ENCODE measurements at regions not wholly inside any gene's neighbourhood (a gene's known extent, or its start where the extent isn't known, plus 50 kb on each side); places are given as distances from the start of the nearest gene placed in this dataset.

DNA sequence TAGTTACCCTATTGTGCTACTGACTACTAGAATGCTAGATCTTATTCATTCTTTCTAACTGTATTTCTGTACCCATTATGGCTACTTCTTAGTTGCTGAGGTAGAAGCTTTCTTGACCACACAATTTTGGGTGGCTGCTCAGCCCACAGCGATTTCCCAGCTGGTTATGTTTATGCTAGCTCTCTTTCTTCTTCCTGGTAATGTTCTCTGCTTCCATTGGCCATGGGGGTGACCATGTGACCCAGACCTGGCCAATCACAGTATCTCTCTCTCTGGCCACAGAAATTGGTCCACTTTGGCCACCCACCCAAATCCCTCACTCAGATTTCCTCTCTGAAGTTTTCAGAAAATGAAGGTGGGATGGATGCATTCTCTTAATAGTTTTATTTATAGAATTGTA, 427.9 kb upstream of the CLINT1 start:
- ChIA-PET POLR2A (ENCODE audit: unreplicated experiment) (no interaction called here), CTCF (no interaction called here)
- H3K9me2 ChIP-seq (ENCODE audit: insufficient read depth), result no peaks in the 10 kb centered on the region
- BruUV-seq (replicated peaks), result no TSS peak
- H3K4me2 ChIP-seq, result no peak overlapping the region
- no peak for DNase-seq
- no peaks in the 10 kb centered on the region for H3K79me2 ChIP-seq (ENCODE audit: low read depth)
- no peak overlapping the region for H3K27ac ChIP-seq
- no peaks in the 10 kb centered on the region for H3K27me3 ChIP-seq (ENCODE audit: insufficient read depth, low read depth)
- H3K9me3 ChIP-seq (ENCODE audit: insufficient read depth, low read depth), result no peaks in the 10 kb centered on the region
- no peaks in the 10 kb centered on the region for H3K36me3 ChIP-seq (ENCODE audit: low read depth)
- no peak for TF ChIP-seq EZH2 (IDR thresholded peaks at IDR 0.05; ENCODE audit: low read depth)
- no peak overlapping the region for H3K4me3 ChIP-seq
- no peaks in the 10 kb centered on the region for H4K20me1 ChIP-seq (ENCODE audit: insufficient read depth)
- intact Hi-C loops (cut with micrococcal nuclease; ENCODE audit: unreplicated experiment), result no loop called here
- no peak overlapping the region; the same call in 1 of the 2 replicates for H2AFZ ChIP-seq
- no peaks in the 10 kb centered on the region for H3F3A ChIP-seq (ENCODE audit: insufficient read depth, low read depth)
- H3K4me1 ChIP-seq (replicated peaks; ENCODE audit: insufficient read depth), result no peaks in the 10 kb centered on the region

DNA sequence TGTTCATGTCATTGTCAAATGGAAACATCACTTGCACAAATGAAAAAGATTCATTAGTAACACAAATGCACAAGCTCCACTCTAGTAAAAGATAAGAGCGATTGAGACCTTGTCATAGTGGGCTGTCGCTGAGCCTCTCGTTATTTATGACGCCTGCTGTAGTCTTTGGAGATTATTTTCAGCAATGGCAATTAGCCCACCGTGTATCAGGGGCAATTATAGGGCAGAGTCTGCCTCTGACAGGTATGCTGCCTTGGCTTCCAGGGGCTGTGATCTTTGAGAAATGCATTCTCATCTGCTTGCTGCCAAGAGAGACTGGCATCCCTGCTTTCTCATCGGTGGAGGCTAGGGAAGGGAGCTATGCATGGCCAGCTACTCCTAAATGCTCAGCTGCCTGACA, 426.8 kb upstream of the CLINT1 start:
- no TSS peak for BruUV-seq (replicated peaks)
- ChIA-PET CTCF (no interaction called here), POLR2A (ENCODE audit: unreplicated experiment) (no interaction called here)
- H3F3A ChIP-seq (ENCODE audit: insufficient read depth, low read depth), result no peaks in the 10 kb centered on the region
- no peaks in the 10 kb centered on the region for H3K36me3 ChIP-seq (ENCODE audit: low read depth)
- H3K27ac ChIP-seq, result no peak overlapping the region
- no peak for DNase-seq
- no peaks in the 10 kb centered on the region for H3K79me2 ChIP-seq (ENCODE audit: low read depth)
- no peaks in the 10 kb centered on the region for H3K4me1 ChIP-seq (replicated peaks; ENCODE audit: insufficient read depth)
- no peak overlapping the region for H2AFZ ChIP-seq
- H3K9me2 ChIP-seq (ENCODE audit: insufficient read depth), result no peaks in the 10 kb centered on the region
- no peaks in the 10 kb centered on the region for H3K9me3 ChIP-seq (ENCODE audit: insufficient read depth, low read depth)
- TF ChIP-seq EZH2 (IDR thresholded peaks at IDR 0.05; ENCODE audit: low read depth), result no peak
- TF ChIP-seq, protein P1, sequence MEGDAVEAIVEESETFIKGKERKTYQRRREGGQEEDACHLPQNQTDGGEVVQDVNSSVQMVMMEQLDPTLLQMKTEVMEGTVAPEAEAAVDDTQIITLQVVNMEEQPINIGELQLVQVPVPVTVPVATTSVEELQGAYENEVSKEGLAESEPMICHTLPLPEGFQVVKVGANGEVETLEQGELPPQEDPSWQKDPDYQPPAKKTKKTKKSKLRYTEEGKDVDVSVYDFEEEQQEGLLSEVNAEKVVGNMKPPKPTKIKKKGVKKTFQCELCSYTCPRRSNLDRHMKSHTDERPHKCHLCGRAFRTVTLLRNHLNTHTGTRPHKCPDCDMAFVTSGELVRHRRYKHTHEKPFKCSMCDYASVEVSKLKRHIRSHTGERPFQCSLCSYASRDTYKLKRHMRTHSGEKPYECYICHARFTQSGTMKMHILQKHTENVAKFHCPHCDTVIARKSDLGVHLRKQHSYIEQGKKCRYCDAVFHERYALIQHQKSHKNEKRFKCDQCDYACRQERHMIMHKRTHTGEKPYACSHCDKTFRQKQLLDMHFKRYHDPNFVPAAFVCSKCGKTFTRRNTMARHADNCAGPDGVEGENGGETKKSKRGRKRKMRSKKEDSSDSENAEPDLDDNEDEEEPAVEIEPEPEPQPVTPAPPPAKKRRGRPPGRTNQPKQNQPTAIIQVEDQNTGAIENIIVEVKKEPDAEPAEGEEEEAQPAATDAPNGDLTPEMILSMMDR (conservative IDR thresholded peaks at IDR 0.05), result no peak
- no peaks in the 10 kb centered on the region for H4K20me1 ChIP-seq (ENCODE audit: insufficient read depth)
- intact Hi-C loops (cut with micrococcal nuclease; ENCODE audit: unreplicated experiment), result no loop called here
- 0 out of 2 replicates have a peak, but pooled peaks cover 3% of the 10 kb centered on the region for H3K27me3 ChIP-seq (ENCODE audit: insufficient read depth, low read depth)
- no peak overlapping the region for H3K4me3 ChIP-seq
- H3K4me2 ChIP-seq, result no peak overlapping the region

GRCh38 chr5:158284242-158284641, 425.3 kb upstream of the CLINT1 start:
- no peak overlapping the region for H3K27ac ChIP-seq
- H2AFZ ChIP-seq, result no peak overlapping the region
- BruUV-seq (replicated peaks), result no TSS peak
- H3K36me3 ChIP-seq (ENCODE audit: low read depth), result no peaks in the 10 kb centered on the region
- TF ChIP-seq, protein P1 (conservative IDR thresholded peaks at IDR 0.05), result no peak
- TF ChIP-seq EZH2 (IDR thresholded peaks at IDR 0.05; ENCODE audit: low read depth), result no peak
- H3K4me2 ChIP-seq, result no peak overlapping the region
- H3K79me2 ChIP-seq (ENCODE audit: low read depth), result no peaks in the 10 kb centered on the region
- POLR2A ChIA-PET (ENCODE audit: unreplicated experiment), result no interaction called here
- intact Hi-C loops (cut with micrococcal nuclease; ENCODE audit: unreplicated experiment), result no loop called here
- peaks cover 3% of the 10 kb centered on the region; the same call in 1 of the 2 replicates for H3K27me3 ChIP-seq (ENCODE audit: insufficient read depth, low read depth)
- no peak overlapping the region for H3K4me3 ChIP-seq
- H4K20me1 ChIP-seq (ENCODE audit: insufficient read depth), result no peaks in the 10 kb centered on the region
- CTCF ChIA-PET, result no interaction called here
- no peaks in the 10 kb centered on the region for H3K9me2 ChIP-seq (ENCODE audit: insufficient read depth)
- no peaks in the 10 kb centered on the region for H3K9me3 ChIP-seq (ENCODE audit: insufficient read depth, low read depth)
- no peak for DNase-seq
- H3F3A ChIP-seq (ENCODE audit: insufficient read depth, low read depth), result no peaks in the 10 kb centered on the region
- no peaks in the 10 kb centered on the region for H3K4me1 ChIP-seq (replicated peaks; ENCODE audit: insufficient read depth)

- no TSS peak for BruUV-seq (replicated peaks)
- Histone ChIP-seq H3K4me1 (replicated peaks; ENCODE audit: insufficient read depth) (no peaks in the 10 kb centered on the region), H3K9me2 (ENCODE audit: insufficient read depth) (no peaks in the 10 kb centered on the region), H3K27ac (no peak overlapping the region), H3K9me3 (ENCODE audit: insufficient read depth, low read depth) (no peaks in the 10 kb centered on the region), H3K4me2 (no peak overlapping the region), H3K79me2 (ENCODE audit: low read depth) (no peaks in the 10 kb centered on the region), H4K20me1 (ENCODE audit: insufficient read depth) (no peaks in the 10 kb centered on the region), H2AFZ (no peak overlapping the region), H3K4me3 (no peak overlapping the region), H3K27me3 (ENCODE audit: insufficient read depth, low read depth) (peaks cover 3% of the 10 kb centered on the region; the same call in 1 of the 2 replicates), H3K36me3 (ENCODE audit: low read depth) (no peaks in the 10 kb centered on the region), H3F3A (ENCODE audit: insufficient read depth, low read depth) (no peaks in the 10 kb centered on the region)
- ChIA-PET CTCF (no interaction called here), POLR2A (ENCODE audit: unreplicated experiment) (no interaction called here)
- TF ChIP-seq EZH2 (IDR thresholded peaks at IDR 0.05; ENCODE audit: low read depth), result no peak
- TF ChIP-seq, protein P1 (conservative IDR thresholded peaks at IDR 0.05), result no peak
- DNase-seq, result no peak
- intact Hi-C loops (cut with micrococcal nuclease; ENCODE audit: unreplicated experiment), result no loop called here
These were observed 424.5 kb upstream of the CLINT1 start for GRCh38 chr5:158283397-158283796.
